Tibial nerve (tissue), 4 donors: ENCODE measurements at regions not wholly inside any gene's neighbourhood (a gene's known extent, or its start where the extent isn't known, plus 50 kb on each side); places are given as distances from the start of the nearest gene placed in this dataset.

Source experiments
- CTCF ChIP-seq, 5 experiments: fragments of 200-600 bp in 3 of 5; fragments of 450-650 bp in 2 of 5; sonication (generic) in 3 of 5; IDR thresholded peaks; one replicate each; pipeline ENCODE4 v1.5.1; 2016 to 2019; ENCODE audit warnings: antibody characterized with exemption in 5 of 5, mild to moderate bottlenecking in 3 of 5, moderate library complexity in 2 of 5
- EP300 ChIP-seq, 2 donors: sonication (generic); formaldehyde crosslinking; IDR thresholded peaks; one replicate each; pipeline ENCODE4 v1.6.1; 2017; ENCODE audit warnings: antibody characterized with exemption in 2 of 2, mild to moderate bottlenecking in 1 of 2
- POLR2A ChIP-seq, 2 donors: fragments of 450-650 bp; IDR thresholded peaks; one replicate each; pipeline ENCODE4 v1.6.1; 2017; ENCODE audit warnings: antibody characterized with exemption in 2 of 2, mild to moderate bottlenecking in 2 of 2, moderate library complexity in 2 of 2

DNA sequence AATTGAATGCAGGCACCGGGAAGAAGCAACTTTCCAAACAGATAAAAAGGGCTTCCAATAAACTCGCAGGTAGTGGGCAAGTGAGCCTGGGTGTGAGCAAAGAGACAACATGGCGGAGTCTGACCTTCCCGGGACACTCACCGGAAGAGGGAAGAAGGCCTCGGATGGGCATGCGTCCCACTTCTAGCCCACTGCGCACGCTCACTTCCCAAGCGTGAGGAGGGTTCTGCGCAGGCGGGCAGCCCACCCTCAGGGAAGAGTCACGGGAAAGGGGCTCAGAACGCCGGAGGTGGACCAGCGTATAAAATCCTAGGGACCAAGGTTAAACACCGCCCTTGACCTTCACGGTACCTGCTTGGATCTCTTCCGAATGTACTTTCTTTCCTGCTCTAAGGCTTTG lies 95.5 kb upstream of the AFDN start:
- TF ChIP-seq POLR2A (IDR thresholded peaks at IDR 0.05) (no peak), CTCF (IDR thresholded peaks at IDR 0.05) (no peak), EP300 (IDR thresholded peaks at IDR 0.05) (no peak)
